HFFc6 (cell line): ENCODE measurements at regions not wholly inside any gene's neighbourhood (a gene's known extent, or its start where the extent isn't known, plus 50 kb on each side); places are given as distances from the start of the nearest gene placed in this dataset.

Experiments used
- DNase-seq: peaks from one replicate; pipeline ENCODE4 v3.0.0-alpha.2; 2018
- H3K27ac Mint-ChIP-seq: 2 replicates; pipeline ENCODE4 v1.8.0; 2020; ENCODE audit warnings: mild to moderate bottlenecking, mixed read lengths
- H3K27me3 Mint-ChIP-seq: 2 replicates; pipeline ENCODE4 v1.8.0; 2021; ENCODE audit warnings: mild to moderate bottlenecking, moderate library complexity, mixed read lengths; ENCODE audit not compliant: insufficient read depth
- H3K36me3 Mint-ChIP-seq: 2 replicates; pipeline ENCODE4 v1.8.0; 2021; ENCODE audit warnings: low read depth, mixed read lengths
- H3K4me1 Mint-ChIP-seq: 2 replicates; pipeline ENCODE4 v1.8.0; 2020; ENCODE audit warnings: low read depth, mixed read lengths
- H3K4me3 Mint-ChIP-seq: 2 replicates; pipeline ENCODE4 v1.8.0; 2020; ENCODE audit warnings: mild to moderate bottlenecking, moderate library complexity, mixed read lengths
- H3K9me3 Mint-ChIP-seq: 2 replicates; pipeline ENCODE4 v1.8.0; 2020; ENCODE audit warnings: mild to moderate bottlenecking, mixed read lengths
- CTCF ChIP-seq: fragments of 200-600 bp; sonication (generic); IDR thresholded peaks from 2 replicates; pipeline ENCODE4 v1.5.0; 2021; ENCODE audit warnings: antibody characterized with exemption, mild to moderate bottlenecking

GRCh38 chr10:44858017-44858371 is 53.1 kb upstream of the TMEM72 start:
- peak overlapping the region; percentile 67 for H3K27ac Mint-ChIP-seq
- peaks cover 67% of the 10 kb centered on the region for H3K4me1 Mint-ChIP-seq
- H3K36me3 Mint-ChIP-seq = peaks cover 11% of the 10 kb centered on the region; the same call in 1 of the 2 replicates
- peak; percentile 48 for TF ChIP-seq CTCF
- H3K4me3 Mint-ChIP-seq = peak overlapping the region; percentile 25; the same call in 1 of the 2 replicates
- DNase-seq = no peak
- no peaks in the 10 kb centered on the region for H3K9me3 Mint-ChIP-seq
- no peaks in the 10 kb centered on the region; the same call in 1 of the 2 replicates for H3K27me3 Mint-ChIP-seq

GRCh38 chr10:44858988-44859387 is 52.1 kb upstream of the TMEM72 start:
- TF ChIP-seq CTCF = no peak
- no peak for DNase-seq
- H3K9me3 Mint-ChIP-seq = no peaks in the 10 kb centered on the region
- H3K4me3 Mint-ChIP-seq = no peak overlapping the region
- peaks cover 16% of the 10 kb centered on the region; the same call in 1 of the 2 replicates for H3K36me3 Mint-ChIP-seq
- no peak overlapping the region for H3K27ac Mint-ChIP-seq
- H3K27me3 Mint-ChIP-seq = no peaks in the 10 kb centered on the region; the same call in 1 of the 2 replicates
- H3K4me1 Mint-ChIP-seq = peaks cover 75% of the 10 kb centered on the region

- Mint-ChIP-seq H3K4me1 (peaks cover 83% of the 10 kb centered on the region), H3K36me3 (peaks cover 16% of the 10 kb centered on the region; the same call in 1 of the 2 replicates), H3K27ac (peak overlapping the region; percentile 99), H3K27me3 (no peaks in the 10 kb centered on the region; the same call in 1 of the 2 replicates), H3K4me3 (no peak overlapping the region), H3K9me3 (no peaks in the 10 kb centered on the region)
- no peak for TF ChIP-seq CTCF
- no peak for DNase-seq
Measured at GRCh38 chr10:44859546-44860285, 51.4 kb upstream of the TMEM72 start.

- TF ChIP-seq CTCF = 0 out of 2 replicates have a peak, but pooled peaks have one; percentile 8
- H3K27me3 Mint-ChIP-seq = no peaks in the 10 kb centered on the region; the same call in 1 of the 2 replicates
- peak overlapping the region; percentile 67 for H3K4me3 Mint-ChIP-seq
- H3K27ac Mint-ChIP-seq = peak overlapping the region; percentile 99
- H3K36me3 Mint-ChIP-seq = peaks cover 11% of the 10 kb centered on the region; the same call in 1 of the 2 replicates
- peak; percentile 96 for DNase-seq
- peaks cover 92% of the 10 kb centered on the region for H3K4me1 Mint-ChIP-seq
- no peaks in the 10 kb centered on the region for H3K9me3 Mint-ChIP-seq
Measured at GRCh38 chr10:44860811-44861736, 50.1 kb upstream of the TMEM72 start.
